WERI-Rb-1 (cell line): ENCODE measurements at regions not wholly inside any gene's neighbourhood (a gene's known extent, or its start where the extent isn't known, plus 50 kb on each side); places are given as distances from the start of the nearest gene placed in this dataset.
"Not testable (repeated sequence)": the region's sequence is repeated elsewhere in the genome, so short reads cannot be mapped to it uniquely, and the experiment has no call there.

ENCODE experiments used
- DNase-seq: peaks from one replicate; pipeline ENCODE4 v3.0.0-alpha.2; 2020
- H3K27ac ChIP-seq: fragments of 250-450 bp; sonication (Bioruptor Pico); 2 replicates; pipeline ENCODE4 v1.5.1; 2020; ENCODE audit warnings: mild to moderate bottlenecking, moderate library complexity
- H3K27me3 ChIP-seq: fragments of 250-450 bp; sonication (Bioruptor Pico); 2 replicates; pipeline ENCODE4 v1.5.1; 2021; ENCODE audit warnings: mild to moderate bottlenecking, low read depth, moderate library complexity; ENCODE audit not compliant: insufficient read depth, severe bottlenecking
- H3K36me3 ChIP-seq: fragments of 250-450 bp; sonication (Bioruptor Pico); 2 replicates; pipeline ENCODE4 v1.5.1; 2020; ENCODE audit warnings: mild to moderate bottlenecking, moderate library complexity
- H3K4me3 ChIP-seq: 2 replicates; pipeline ENCODE4 v1.5.1; 2011; ENCODE audit warnings: low read depth, mild to moderate bottlenecking, control low read depth, low read length
- H3K9me3 ChIP-seq: fragments of 250-450 bp; sonication (Bioruptor Pico); 2 replicates; pipeline ENCODE4 v1.5.1; 2021; ENCODE audit warnings: mild to moderate bottlenecking, moderate library complexity; ENCODE audit not compliant: severe bottlenecking
- TF ChIP-seq, protein P1 (sequence below): IDR thresholded peaks from 2 replicates; pipeline ENCODE4 v1.5.1; 2011; ENCODE audit warnings: low read depth, mild to moderate bottlenecking, control low read depth, inconsistent platforms, low read length

DNA sequence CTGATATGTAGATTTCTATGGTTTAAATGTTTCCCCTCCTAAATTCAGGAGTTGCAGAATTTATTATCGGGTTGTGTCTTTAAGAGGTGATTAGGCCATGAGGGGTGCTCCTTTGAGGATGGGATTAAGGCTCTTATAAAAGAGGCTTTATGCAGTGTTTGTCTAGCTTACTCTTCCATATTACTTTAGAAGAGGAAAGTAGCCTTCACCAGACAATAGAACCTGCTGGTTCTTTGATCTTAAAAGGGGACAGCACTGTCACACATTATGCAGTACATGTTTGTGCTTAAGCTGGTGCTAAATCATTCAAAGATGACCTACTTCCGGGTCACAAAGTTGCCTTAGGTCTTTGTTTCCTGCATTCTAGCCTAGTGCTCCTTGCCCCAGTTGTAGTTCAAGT lies 81.0 kb downstream of the CPXCR1 start:
- TF ChIP-seq, protein P1, sequence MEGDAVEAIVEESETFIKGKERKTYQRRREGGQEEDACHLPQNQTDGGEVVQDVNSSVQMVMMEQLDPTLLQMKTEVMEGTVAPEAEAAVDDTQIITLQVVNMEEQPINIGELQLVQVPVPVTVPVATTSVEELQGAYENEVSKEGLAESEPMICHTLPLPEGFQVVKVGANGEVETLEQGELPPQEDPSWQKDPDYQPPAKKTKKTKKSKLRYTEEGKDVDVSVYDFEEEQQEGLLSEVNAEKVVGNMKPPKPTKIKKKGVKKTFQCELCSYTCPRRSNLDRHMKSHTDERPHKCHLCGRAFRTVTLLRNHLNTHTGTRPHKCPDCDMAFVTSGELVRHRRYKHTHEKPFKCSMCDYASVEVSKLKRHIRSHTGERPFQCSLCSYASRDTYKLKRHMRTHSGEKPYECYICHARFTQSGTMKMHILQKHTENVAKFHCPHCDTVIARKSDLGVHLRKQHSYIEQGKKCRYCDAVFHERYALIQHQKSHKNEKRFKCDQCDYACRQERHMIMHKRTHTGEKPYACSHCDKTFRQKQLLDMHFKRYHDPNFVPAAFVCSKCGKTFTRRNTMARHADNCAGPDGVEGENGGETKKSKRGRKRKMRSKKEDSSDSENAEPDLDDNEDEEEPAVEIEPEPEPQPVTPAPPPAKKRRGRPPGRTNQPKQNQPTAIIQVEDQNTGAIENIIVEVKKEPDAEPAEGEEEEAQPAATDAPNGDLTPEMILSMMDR: no peak
- Histone ChIP-seq H3K27me3 (peaks cover 3% of the 10 kb centered on the region), H3K27ac (no peak overlapping the region)

DNA sequence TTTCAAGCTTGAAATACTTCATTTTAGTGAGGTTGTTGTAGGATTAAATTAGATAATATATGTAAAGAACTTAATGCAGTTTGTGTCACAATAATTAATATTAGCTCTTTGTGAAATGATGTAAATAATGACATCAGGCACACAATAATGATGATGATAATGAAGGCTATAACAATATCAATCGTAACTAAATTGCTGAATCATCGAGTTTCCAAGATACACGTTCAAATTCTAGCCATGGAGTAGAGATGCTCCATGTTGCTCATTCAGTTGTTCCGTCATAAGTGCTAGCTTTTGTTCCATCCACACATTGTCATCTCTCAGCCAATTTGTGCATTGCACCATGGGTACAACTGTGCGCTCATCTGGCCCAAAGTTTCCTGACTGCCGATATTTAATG lies 83.1 kb downstream of the CPXCR1 start:
- Histone ChIP-seq H3K27ac (no peak overlapping the region), H3K36me3 (no peaks in the 10 kb centered on the region), H3K27me3 (peaks cover 3% of the 10 kb centered on the region), H3K4me3 (no peak overlapping the region), H3K9me3 (no peaks in the 10 kb centered on the region)
- no peak for DNase-seq
- TF ChIP-seq, protein P1: no peak

More for the DNA sequence above, 81.0 kb downstream of the CPXCR1 start:
- Histone ChIP-seq H3K36me3 (no peaks in the 10 kb centered on the region), H3K9me3 (no peaks in the 10 kb centered on the region), H3K4me3 (no peak overlapping the region)
- no peak for DNase-seq

DNA sequence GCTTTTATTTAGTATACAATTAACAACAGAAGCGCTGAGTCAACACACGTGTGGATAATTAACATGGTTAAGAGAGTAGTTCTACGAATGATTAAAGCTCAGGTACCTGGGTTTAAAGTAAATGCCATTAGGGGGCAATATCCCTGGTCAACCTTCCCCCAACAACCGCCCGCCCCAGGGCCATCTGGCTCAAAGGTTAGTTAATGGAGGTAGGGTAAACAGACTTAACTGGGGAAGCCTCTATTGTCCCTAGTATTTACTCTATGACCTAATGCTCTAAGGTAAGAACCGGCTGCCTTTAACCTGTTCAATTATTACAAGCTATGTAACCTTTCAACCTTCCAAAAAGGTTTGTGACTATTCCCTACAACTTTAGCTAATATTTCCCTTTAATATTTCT lies 90.7 kb downstream of the CPXCR1 start:
- H3K36me3 ChIP-seq, H3K4me3 ChIP-seq, DNase-seq, H3K27ac ChIP-seq, H3K9me3 ChIP-seq, H3K27me3 ChIP-seq: not testable (repeated sequence)

DNA sequence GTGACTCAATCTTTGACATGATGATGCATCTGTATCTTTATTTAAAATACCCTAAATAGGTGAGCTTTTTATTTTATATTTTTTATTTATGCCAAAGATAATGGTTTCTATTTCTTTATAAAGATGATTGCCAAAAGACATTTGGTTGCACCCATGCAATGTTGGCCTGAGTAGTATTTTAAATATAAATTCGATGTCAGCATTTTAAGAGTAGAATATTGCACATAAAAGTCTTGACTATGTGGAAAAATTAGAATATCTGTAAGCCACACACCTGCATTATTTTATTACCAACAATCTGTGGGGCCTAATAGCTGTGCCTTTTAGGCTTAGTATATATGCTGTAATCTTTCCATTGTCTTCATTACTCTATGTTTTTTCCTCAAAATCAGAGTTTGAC lies 91.4 kb downstream of the CPXCR1 start:
- no peak overlapping the region for H3K4me3 ChIP-seq
- no peak overlapping the region for H3K27ac ChIP-seq
- H3K36me3 ChIP-seq: no peaks in the 10 kb centered on the region
- no peaks in the 10 kb centered on the region for H3K9me3 ChIP-seq
- H3K27me3 ChIP-seq: peaks cover 9% of the 10 kb centered on the region
- no peak for DNase-seq
- TF ChIP-seq, protein P1: no peak

DNA sequence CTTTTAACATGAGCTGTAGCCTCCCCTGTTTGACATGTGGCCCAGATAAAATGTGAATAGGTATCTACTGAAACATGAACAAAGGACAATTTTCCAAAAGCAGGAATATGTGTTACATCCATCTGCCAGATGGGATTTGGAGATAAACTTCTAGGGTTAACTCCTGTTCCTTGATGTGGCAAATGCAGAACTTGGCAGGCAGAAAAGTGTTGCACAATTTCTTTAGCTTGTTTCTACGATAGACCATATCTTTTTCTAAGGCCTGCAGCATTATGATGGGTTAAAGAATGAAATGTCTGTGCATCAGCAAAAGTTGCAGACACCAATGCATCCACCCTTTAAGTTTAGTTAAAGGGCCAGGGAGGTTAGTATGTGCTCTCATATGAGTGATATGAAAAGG lies 96.8 kb downstream of the CPXCR1 start:
- H3K4me3 ChIP-seq, DNase-seq, H3K36me3 ChIP-seq, H3K9me3 ChIP-seq, H3K27ac ChIP-seq: not testable (repeated sequence)
- H3K27me3 ChIP-seq: peaks cover 16% of the 10 kb centered on the region

DNA sequence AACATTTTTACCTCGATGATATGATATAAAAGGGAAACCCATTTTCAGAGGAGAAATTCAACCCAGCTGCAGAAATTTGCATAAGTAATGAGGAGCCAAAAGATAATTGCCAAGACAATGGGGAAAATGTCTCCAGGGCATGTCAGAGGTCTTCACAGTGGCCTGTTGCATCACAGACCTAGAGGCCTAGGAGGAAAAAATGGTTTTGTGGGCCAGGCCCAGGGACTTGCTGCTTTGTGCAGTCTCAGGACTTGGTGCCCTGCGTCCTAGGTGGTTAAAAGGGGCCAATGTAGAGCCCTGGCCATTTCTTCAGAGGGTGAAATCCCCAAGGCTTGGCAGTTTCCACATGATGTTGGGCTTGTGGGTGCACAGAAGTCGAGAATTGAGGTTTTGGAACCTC lies 106.9 kb downstream of the CPXCR1 start:
- H3K27ac ChIP-seq: no peak overlapping the region
- no peak for DNase-seq
- no peaks in the 10 kb centered on the region for H3K9me3 ChIP-seq
- peaks cover 7% of the 10 kb centered on the region for H3K27me3 ChIP-seq
- TF ChIP-seq, protein P1: no peak
- no peak overlapping the region for H3K4me3 ChIP-seq
- no peaks in the 10 kb centered on the region for H3K36me3 ChIP-seq

DNA sequence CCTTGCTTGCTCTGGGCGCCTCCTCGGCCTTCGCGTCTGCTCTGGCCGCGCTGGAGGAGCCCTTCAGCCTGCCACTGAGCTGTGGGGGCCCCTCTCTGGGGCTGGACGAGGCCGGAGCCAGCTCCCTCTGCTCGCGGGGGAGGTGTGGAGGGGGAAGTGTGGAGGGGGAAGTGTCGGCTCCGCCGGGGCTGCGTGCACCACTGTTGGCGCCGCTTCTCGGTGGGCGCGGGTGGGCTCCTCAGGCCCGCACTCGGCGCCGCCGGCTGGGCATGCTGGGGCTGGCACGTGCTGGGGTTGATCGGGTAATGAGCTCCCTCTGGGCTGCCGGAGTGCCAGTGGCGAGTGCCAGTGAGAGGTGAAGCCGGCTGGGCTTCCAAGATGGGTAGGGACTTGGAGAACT lies 116.7 kb downstream of the CPXCR1 start:
- TF ChIP-seq, protein P1: no peak
- Histone ChIP-seq H3K9me3 (no peaks in the 10 kb centered on the region), H3K36me3 (no peaks in the 10 kb centered on the region), H3K27ac (no peak overlapping the region), H3K27me3 (peaks cover 7% of the 10 kb centered on the region), H3K4me3 (no peak overlapping the region)
- no peak for DNase-seq
